GM12878 (cell line): ENCODE measurements at regions not wholly inside any gene's neighbourhood (a gene's known extent, or its start where the extent isn't known, plus 50 kb on each side); places are given as distances from the start of the nearest gene placed in this dataset.

ENCODE experiments used
- ATAC-seq: fragments of 200-7000 bp; cut with Tn5 transposase; 3 replicates; pipeline ENCODE4 v1.9.1; 2020; ENCODE audit warnings: mild to moderate bottlenecking, moderate library complexity
- BruUV-seq: library from RNA; stranded (reverse); fragments of 400-500 nt; replicated peaks from 2 replicates; lab custom pipeline; 2021; lab: Mats Ljungman, UMichigan
- CTCF ChIA-PET: fragments of 300-600 bp; sonication (Branson Sonifier 250); formaldehyde crosslinking; extraction: SDS; loops from one replicate; lab custom pipeline; 2021; ENCODE audit warnings: inconsistent platforms; lab: Yijun Ruan, JAX
- POLR2A ChIA-PET: fragments of 350-600 bp; formaldehyde crosslinking; extraction: SDS; loops from one replicate; lab custom pipeline; 2021; ENCODE audit warnings: inconsistent platforms; lab: Charles Lee
- RAD21 ChIA-PET: fragments of 300-600 bp; sonication (Branson Sonifier 250); formaldehyde crosslinking; loops from one replicate; lab custom pipeline; 2023; ENCODE audit warnings: antibody characterized with exemption; ENCODE audit not compliant: unreplicated experiment; lab: Charles Lee
- SMC1A ChIA-PET: fragments of 300-600 bp; sonication (Branson Sonifier 250); formaldehyde crosslinking; loops from one replicate; lab custom pipeline; 2023; ENCODE audit not compliant: unreplicated experiment, uncharacterized antibody; lab: Charles Lee
- DNase-seq: peaks from one replicate; pipeline ENCODE4 v3.0.0-alpha.2; 2011; ENCODE audit warnings: low read depth, low spot score
- FAIRE-seq: peaks from 3 replicates; lab custom pipeline; 2011; peaks lifted over from hg19 to GRCh38; lab: Jason Lieb, UNC
- H2AFZ ChIP-seq: 2 replicates; pipeline ENCODE4 v1.6.0; 2011; ENCODE audit warnings: low read depth, low read length, control low read depth; ENCODE audit not compliant: control insufficient read depth
- H3K27ac ChIP-seq: 2 replicates; pipeline ENCODE4 v1.5.1; 2011; ENCODE audit warnings: control low read depth; ENCODE audit not compliant: control insufficient read depth, insufficient read depth
- H3K27me3 ChIP-seq, 2 experiments: replicated peaks in 1 of 2; 2 replicates each; pipeline versions ENCODE4 v1.6.0 to v1.6.1; 2011; ENCODE audit warnings: low read length in 1 of 2; ENCODE audit not compliant: control insufficient read depth in 2 of 2, insufficient read depth in 2 of 2
- H3K36me3 ChIP-seq, 2 experiments: 2 replicates each; pipeline ENCODE4 v1.5.1; 2011; ENCODE audit warnings: low read length in 1 of 2; ENCODE audit not compliant: control insufficient read depth in 2 of 2, insufficient read depth in 2 of 2
- H3K4me1 ChIP-seq: 2 replicates; pipeline ENCODE4 v1.6.1; 2011; ENCODE audit warnings: mild to moderate bottlenecking, low read length, moderate library complexity, mixed read lengths; ENCODE audit not compliant: control insufficient read depth, insufficient read depth
- H3K4me2 ChIP-seq: 2 replicates; pipeline ENCODE4 v1.6.0; 2011; ENCODE audit warnings: control low read depth; ENCODE audit not compliant: control insufficient read depth, insufficient read depth
- H3K4me3 ChIP-seq: fragments of 200-600 bp; sonication (generic); 2 replicates; pipeline ENCODE4 v1.5.1; 2016
- H3K79me2 ChIP-seq: 2 replicates; pipeline ENCODE4 v1.6.0; 2011; ENCODE audit warnings: low read length; ENCODE audit not compliant: control insufficient read depth, insufficient read depth
- H3K9ac ChIP-seq: 2 replicates; pipeline ENCODE4 v1.8.0; 2011; ENCODE audit warnings: low read length, control low read depth, mixed read lengths; ENCODE audit not compliant: control insufficient read depth, insufficient read depth
- H3K9me3 ChIP-seq: replicated peaks from 3 replicates; pipeline ENCODE4 v1.5.1; 2011; ENCODE audit warnings: mild to moderate bottlenecking, low read length; ENCODE audit not compliant: control insufficient read depth, insufficient read depth
- H4K20me1 ChIP-seq: 2 replicates; pipeline ENCODE4 v1.6.0; 2011; ENCODE audit not compliant: control insufficient read depth, insufficient read depth
- ASH2L ChIP-seq: fragments of 300-600, 200-600 bp; sonication (generic); IDR thresholded peaks from 2 replicates; pipeline ENCODE4 v1.6.1; 2017; ENCODE audit warnings: low read depth, mild to moderate bottlenecking, borderline replicate concordance
- BRCA1 ChIP-seq: IDR thresholded peaks from 2 replicates; pipeline ENCODE4 v1.6.1; 2011; ENCODE audit warnings: low read depth, low read length, improper control_type of control experiment
- CREM ChIP-seq: IDR thresholded peaks from 2 replicates; pipeline ENCODE4 v1.6.1; 2014; ENCODE audit warnings: antibody characterized with exemption, low read depth
- ETV6 ChIP-seq, 2 experiments: fragments of 450-650 bp in 1 of 2; IDR thresholded peaks in 1 of 2; conservative IDR thresholded peaks in 1 of 2; 2 replicates each; pipeline ENCODE4 v1.6.1; 2014; ENCODE audit warnings: antibody characterized with exemption in 1 of 2, borderline replicate concordance in 1 of 2, low read depth in 1 of 2, mild to moderate bottlenecking in 1 of 2, moderate library complexity in 1 of 2
- HDAC2 ChIP-seq: fragments of 200-600 bp; sonication (generic); IDR thresholded peaks from 2 replicates; pipeline ENCODE4 v1.6.1; 2017
- JUNB ChIP-seq: IDR thresholded peaks from 2 replicates; pipeline ENCODE4 v1.6.1; 2016; ENCODE audit warnings: antibody characterized with exemption, mild to moderate bottlenecking
- MLLT1 ChIP-seq: fragments of 450-650 bp; IDR thresholded peaks from 2 replicates; pipeline ENCODE4 v1.6.1; 2016; ENCODE audit warnings: mild to moderate bottlenecking
- MXI1 ChIP-seq: fragments of 150-350 bp; IDR thresholded peaks from 2 replicates; pipeline ENCODE4 v1.6.1; 2011; ENCODE audit warnings: low read depth, mild to moderate bottlenecking, inconsistent platforms, low read length, improper control_type of control experiment
- NFYB ChIP-seq: IDR thresholded peaks from 2 replicates; pipeline ENCODE4 v1.6.1; 2011; ENCODE audit warnings: low read depth, mild to moderate bottlenecking, low read length, improper control_type of control experiment, moderate library complexity; ENCODE audit not compliant: insufficient read depth
- PKNOX1 ChIP-seq: fragments of 450-650 bp; IDR thresholded peaks from 2 replicates; pipeline ENCODE4 v1.6.1; 2016; ENCODE audit warnings: mild to moderate bottlenecking
- POU2F2 ChIP-seq: IDR thresholded peaks from 3 replicates; pipeline ENCODE4 v1.6.1; 2011; ENCODE audit warnings: low read depth, mild to moderate bottlenecking, low read length, borderline replicate concordance
- SMAD5 ChIP-seq: IDR thresholded peaks from 2 replicates; pipeline ENCODE4 v1.6.1; 2016; ENCODE audit warnings: antibody characterized with exemption, low read depth
- TCF3 ChIP-seq: IDR thresholded peaks from 2 replicates; pipeline ENCODE4 v1.6.1; 2012; ENCODE audit warnings: low read depth, mild to moderate bottlenecking, low read length, borderline replicate concordance; ENCODE audit not compliant: insufficient read depth
- ZNF24 ChIP-seq: fragments of 450-650 bp; IDR thresholded peaks from 2 replicates; pipeline ENCODE4 v1.6.1; 2017; ENCODE audit warnings: antibody characterized with exemption, mild to moderate bottlenecking
- WGBS: methylation state at CpG from one replicate; pipeline ENCODE4 v1.1.6; 2016; ENCODE audit warnings: low lambda C conversion rate; ENCODE audit not compliant: insufficient replicate concordance, insufficient coverage; ENCODE audit errors: missing lambda C conversion rate; 5-methylcytosine and 5-hydroxymethylcytosine counted together
- in situ Hi-C: fragments of 300-500 bp; cut with MboI; formaldehyde crosslinking; loops from 9 replicates; pipeline ENCODE4 v1.14.3; 2018; ENCODE audit warnings: mixed read lengths
- intact Hi-C: fragments of 100-400 bp; cut with micrococcal nuclease; formaldehyde crosslinking; loops from one replicate; pipeline ENCODE4 v1.14.2; 2022; ENCODE audit not compliant: unreplicated experiment
- TF ChIP-seq, protein P1 (sequence below): IDR thresholded peaks from 2 replicates; pipeline ENCODE4 v1.6.1; 2011; ENCODE audit warnings: low read depth, mild to moderate bottlenecking, low read length, moderate library complexity, borderline replicate concordance; ENCODE audit errors: extremely low read depth
- TF ChIP-seq, protein P2 (sequence below): fragments of 450-650 bp; IDR thresholded peaks from 2 replicates; pipeline ENCODE4 v1.6.1; 2016; ENCODE audit warnings: mild to moderate bottlenecking, moderate library complexity, borderline replicate concordance

- POLR2A ChIA-PET = no interaction called here
- RAD21 ChIA-PET = no interaction called here
- no peak for DNase-seq
- no peak for ATAC-seq
- H3K4me3 ChIP-seq = no peak overlapping the region
- H3K27ac ChIP-seq = no peak overlapping the region
- CTCF ChIA-PET = no interaction called here
- in situ Hi-C loops = no loop called here
- H3K27me3 ChIP-seq = no peaks in the 10 kb centered on the region
- SMC1A ChIA-PET = no interaction called here
- intact Hi-C loops = no loop called here
- H3K79me2 ChIP-seq = no peaks in the 10 kb centered on the region
- no peak overlapping the region for H3K9ac ChIP-seq
- H3K4me1 ChIP-seq = no peaks in the 10 kb centered on the region
- no peak overlapping the region for H2AFZ ChIP-seq
- H4K20me1 ChIP-seq = no peaks in the 10 kb centered on the region
- WGBS = 27% methylated on average over 2 of the region's 2 CpGs
- BruUV-seq = no TSS peak
- no peak overlapping the region for H3K4me2 ChIP-seq
- H3K36me3 ChIP-seq = no peaks in the 10 kb centered on the region
- no peaks in the 10 kb centered on the region for H3K9me3 ChIP-seq
- no peak for FAIRE-seq
- TF ChIP-seq, protein P1, sequence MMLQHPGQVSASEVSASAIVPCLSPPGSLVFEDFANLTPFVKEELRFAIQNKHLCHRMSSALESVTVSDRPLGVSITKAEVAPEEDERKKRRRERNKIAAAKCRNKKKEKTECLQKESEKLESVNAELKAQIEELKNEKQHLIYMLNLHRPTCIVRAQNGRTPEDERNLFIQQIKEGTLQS = no peak
- TF ChIP-seq BRCA1 (no peak), JUNB (no peak), ETV6 (conservative IDR thresholded peaks at IDR 0.05 in 1 of 2, IDR thresholded peaks at IDR 0.05 in 1 of 2; ENCODE audit: borderline replicate concordance in 1 of 2, low read depth in 1 of 2) (no peak), HDAC2 (no peak), MXI1 (no peak), CREM (no peak), NFYB (no peak), ASH2L (no peak), POU2F2 (no peak), ZNF24 (no peak), PKNOX1 (no peak), SMAD5 (no peak), TCF3 (no peak), MLLT1 (no peak)
- TF ChIP-seq, protein P2, sequence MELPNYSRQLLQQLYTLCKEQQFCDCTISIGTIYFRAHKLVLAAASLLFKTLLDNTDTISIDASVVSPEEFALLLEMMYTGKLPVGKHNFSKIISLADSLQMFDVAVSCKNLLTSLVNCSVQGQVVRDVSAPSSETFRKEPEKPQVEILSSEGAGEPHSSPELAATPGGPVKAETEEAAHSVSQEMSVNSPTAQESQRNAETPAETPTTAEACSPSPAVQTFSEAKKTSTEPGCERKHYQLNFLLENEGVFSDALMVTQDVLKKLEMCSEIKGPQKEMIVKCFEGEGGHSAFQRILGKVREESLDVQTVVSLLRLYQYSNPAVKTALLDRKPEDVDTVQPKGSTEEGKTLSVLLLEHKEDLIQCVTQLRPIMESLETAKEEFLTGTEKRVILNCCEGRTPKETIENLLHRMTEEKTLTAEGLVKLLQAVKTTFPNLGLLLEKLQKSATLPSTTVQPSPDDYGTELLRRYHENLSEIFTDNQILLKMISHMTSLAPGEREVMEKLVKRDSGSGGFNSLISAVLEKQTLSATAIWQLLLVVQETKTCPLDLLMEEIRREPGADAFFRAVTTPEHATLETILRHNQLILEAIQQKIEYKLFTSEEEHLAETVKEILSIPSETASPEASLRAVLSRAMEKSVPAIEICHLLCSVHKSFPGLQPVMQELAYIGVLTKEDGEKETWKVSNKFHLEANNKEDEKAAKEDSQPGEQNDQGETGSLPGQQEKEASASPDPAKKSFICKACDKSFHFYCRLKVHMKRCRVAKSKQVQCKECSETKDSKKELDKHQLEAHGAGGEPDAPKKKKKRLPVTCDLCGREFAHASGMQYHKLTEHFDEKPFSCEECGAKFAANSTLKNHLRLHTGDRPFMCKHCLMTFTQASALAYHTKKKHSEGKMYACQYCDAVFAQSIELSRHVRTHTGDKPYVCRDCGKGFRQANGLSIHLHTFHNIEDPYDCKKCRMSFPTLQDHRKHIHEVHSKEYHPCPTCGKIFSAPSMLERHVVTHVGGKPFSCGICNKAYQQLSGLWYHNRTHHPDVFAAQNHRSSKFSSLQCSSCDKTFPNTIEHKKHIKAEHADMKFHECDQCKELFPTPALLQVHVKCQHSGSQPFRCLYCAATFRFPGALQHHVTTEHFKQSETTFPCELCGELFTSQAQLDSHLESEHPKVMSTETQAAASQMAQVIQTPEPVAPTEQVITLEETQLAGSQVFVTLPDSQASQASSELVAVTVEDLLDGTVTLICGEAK = no peak
Observed at GRCh38 chr6:164991573-164991972, 317.8 kb downstream of the C6orf118 start.
